Nephron (organoid): ENCODE measurements at regions not wholly inside any gene's neighbourhood (a gene's known extent, or its start where the extent isn't known, plus 50 kb on each side); places are given as distances from the start of the nearest gene placed in this dataset.
A peak's percentile ranks its signal among the peaks of the same experiment; 100 is the strongest.

Experiments used
- H3K27ac Mint-ChIP-seq, 3 experiments: 2 replicates each; pipeline ENCODE4 v1.8.0; 2020; ENCODE audit warnings: mixed read lengths in 3 of 3, mild to moderate bottlenecking in 2 of 3, moderate library complexity in 1 of 3
- H3K27me3 Mint-ChIP-seq: 2 replicates; pipeline ENCODE4 v1.8.0; 2021; ENCODE audit warnings: low read depth, mild to moderate bottlenecking, moderate library complexity, mixed read lengths
- H3K36me3 Mint-ChIP-seq: 2 replicates; pipeline ENCODE4 v1.8.0; 2020; ENCODE audit warnings: low read depth, mixed read lengths
- H3K4me1 Mint-ChIP-seq: 2 replicates; pipeline ENCODE4 v1.8.0; 2020; ENCODE audit warnings: mixed read lengths
- H3K4me3 Mint-ChIP-seq, 3 experiments: 2 replicates each; pipeline ENCODE4 v1.8.0; 2020; ENCODE audit warnings: mild to moderate bottlenecking in 3 of 3, mixed read lengths in 3 of 3, moderate library complexity in 2 of 3
- H3K9me3 Mint-ChIP-seq: 2 replicates; pipeline ENCODE4 v1.8.0; 2020; ENCODE audit warnings: mixed read lengths
- CTCF ChIP-seq, 3 experiments: fragments of 200-600 bp; sonication (generic); IDR thresholded peaks; one replicate each; pipeline ENCODE4 v1.5.0; 2021; ENCODE audit warnings: antibody characterized with exemption in 3 of 3; ENCODE audit not compliant: unreplicated experiment in 3 of 3

GRCh38 chr4:123250843-123251242 lies 145.8 kb upstream of the SPRY1 start:
- Mint-ChIP-seq H3K4me1 (peaks cover 44% of the 10 kb centered on the region), H3K36me3 (peaks cover under 1% of the 10 kb centered on the region), H3K9me3 (no peaks in the 10 kb centered on the region), H3K27ac (peak overlapping the region; percentile 42 to 68 (median 64)), H3K4me3 (no peak overlapping the region), H3K27me3 (no peaks in the 10 kb centered on the region)
- no peak for TF ChIP-seq CTCF (IDR thresholded peaks at IDR 0.05; ENCODE audit: unreplicated experiment in 3 of 3)

DNA sequence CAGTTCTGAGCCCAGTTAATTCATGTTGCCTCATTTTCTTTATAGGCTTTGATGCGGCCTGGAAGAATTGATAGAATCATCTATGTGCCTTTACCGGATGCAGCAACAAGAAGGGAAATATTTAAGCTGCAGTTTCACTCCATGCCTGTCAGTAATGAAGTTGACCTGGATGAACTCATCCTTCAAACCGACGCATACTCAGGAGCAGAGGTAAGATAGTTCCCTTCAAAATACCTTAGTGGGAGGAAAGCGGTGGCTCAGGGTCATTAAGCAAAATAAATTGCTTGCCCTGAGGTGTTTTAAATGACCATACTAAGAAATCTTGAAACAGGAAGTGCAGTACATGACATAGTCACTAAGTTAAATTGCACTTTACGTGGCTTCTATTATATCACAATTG lies 140.6 kb upstream of the SPRY1 start:
- H3K36me3 Mint-ChIP-seq = peaks cover 9% of the 10 kb centered on the region
- H3K4me1 Mint-ChIP-seq = peaks cover 31% of the 10 kb centered on the region
- H3K27me3 Mint-ChIP-seq = no peaks in the 10 kb centered on the region
- H3K4me3 Mint-ChIP-seq = no peak overlapping the region
- peak overlapping the region in 1 of 3 experiments; percentile 62 for H3K27ac Mint-ChIP-seq
- H3K9me3 Mint-ChIP-seq = no peaks in the 10 kb centered on the region
- no peak for TF ChIP-seq CTCF (IDR thresholded peaks at IDR 0.05; ENCODE audit: unreplicated experiment in 3 of 3)

DNA sequence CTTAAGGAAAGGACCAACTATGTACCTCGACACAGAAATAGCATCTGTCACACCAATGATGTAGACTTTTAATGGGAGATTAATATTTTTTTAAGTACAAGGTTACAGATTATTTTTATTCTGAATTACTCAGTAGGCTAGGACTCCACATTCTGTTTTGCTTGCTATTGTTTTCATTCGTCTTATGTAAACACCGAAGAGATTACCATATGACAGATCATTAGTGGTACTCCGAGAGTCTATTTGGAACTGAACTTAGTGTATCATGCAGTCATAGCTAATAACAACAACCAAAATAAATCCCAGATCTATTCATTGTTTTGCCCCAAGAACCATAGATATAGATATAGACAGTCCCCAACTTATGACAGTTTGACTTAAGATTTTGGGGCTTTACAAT lies 139.7 kb upstream of the SPRY1 start:
- Mint-ChIP-seq H3K4me3 (no peak overlapping the region), H3K36me3 (peaks cover 9% of the 10 kb centered on the region), H3K9me3 (no peaks in the 10 kb centered on the region), H3K4me1 (peaks cover 34% of the 10 kb centered on the region), H3K27me3 (no peaks in the 10 kb centered on the region), H3K27ac (peak overlapping the region in 1 of 3 experiments; percentile 62)
- TF ChIP-seq CTCF (IDR thresholded peaks at IDR 0.05; ENCODE audit: unreplicated experiment in 3 of 3) = no peak

DNA sequence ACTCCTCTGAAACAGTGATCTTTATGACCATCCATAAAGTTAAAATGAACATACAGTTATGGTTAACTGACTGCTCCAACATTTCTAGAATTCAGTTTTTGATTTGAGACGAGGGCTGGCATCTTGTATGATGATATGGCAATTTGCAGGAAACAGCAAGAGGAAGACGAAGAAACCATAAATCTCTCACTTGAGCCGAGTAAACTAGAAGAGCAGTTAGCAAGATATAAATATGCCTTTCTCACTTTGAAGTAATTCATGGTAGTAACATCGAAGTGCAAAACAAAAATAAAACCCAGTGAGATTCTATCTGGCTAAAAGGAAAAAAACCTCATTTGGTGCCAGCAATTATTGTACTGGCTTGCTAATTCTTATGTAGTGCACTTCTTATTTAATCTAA lies 139.0 kb upstream of the SPRY1 start:
- H3K4me1 Mint-ChIP-seq = peaks cover 34% of the 10 kb centered on the region
- no peaks in the 10 kb centered on the region for H3K9me3 Mint-ChIP-seq
- H3K27ac Mint-ChIP-seq = peak overlapping the region; percentile 1 to 17 (median 3)
- H3K4me3 Mint-ChIP-seq = no peak overlapping the region
- H3K27me3 Mint-ChIP-seq = no peaks in the 10 kb centered on the region
- peaks cover 9% of the 10 kb centered on the region for H3K36me3 Mint-ChIP-seq
- no peak for TF ChIP-seq CTCF (IDR thresholded peaks at IDR 0.05; ENCODE audit: unreplicated experiment in 3 of 3)

GRCh38 chr4:123259676-123260646 lies 136.6 kb upstream of the SPRY1 start:
- Mint-ChIP-seq H3K36me3 (peaks cover 9% of the 10 kb centered on the region), H3K4me3 (no peak overlapping the region), H3K9me3 (no peaks in the 10 kb centered on the region), H3K27me3 (no peaks in the 10 kb centered on the region), H3K4me1 (peaks cover 34% of the 10 kb centered on the region), H3K27ac (peak overlapping the region; percentile 38 to 81 (median 51))
- no peak for TF ChIP-seq CTCF (IDR thresholded peaks at IDR 0.05; ENCODE audit: unreplicated experiment in 3 of 3)
